Effector memory CD8-positive, alpha-beta T cell (primary cell): ENCODE measurements at regions not wholly inside any gene's neighbourhood (a gene's known extent, or its start where the extent isn't known, plus 50 kb on each side); places are given as distances from the start of the nearest gene placed in this dataset.

Experiments
- ATAC-seq: fragments of 150-1000 bp; cut with Tn5 transposase; replicated peaks from 2 replicates; pipeline ENCODE4 v1.10.0; 2021; ENCODE audit warnings: mild to moderate bottlenecking, moderate library complexity
- DNase-seq, 3 experiments: peaks; one replicate each; pipeline ENCODE4 v3.0.0; 2021
- H3K27ac Mint-ChIP-seq, 2 donors: one replicate each; pipeline ENCODE4 v1.8.0; 2022; ENCODE audit warnings: mild to moderate bottlenecking in 2 of 2, mixed read lengths in 2 of 2, moderate library complexity in 2 of 2
- H3K27me3 Mint-ChIP-seq, 2 donors: one replicate each; pipeline ENCODE4 v1.8.0; 2022; ENCODE audit warnings: mixed read lengths in 2 of 2
- H3K36me3 Mint-ChIP-seq: one replicate; pipeline ENCODE4 v1.8.0; 2022; ENCODE audit warnings: mild to moderate bottlenecking, moderate library complexity, mixed read lengths; ENCODE audit not compliant: insufficient read depth
- H3K4me1 Mint-ChIP-seq, 2 donors: one replicate each; pipeline ENCODE4 v1.8.0; 2022; ENCODE audit warnings: low read depth in 2 of 2, mixed read lengths in 2 of 2
- H3K4me3 Mint-ChIP-seq, 2 donors: one replicate each; pipeline ENCODE4 v1.8.0; 2022; ENCODE audit warnings: mild to moderate bottlenecking in 2 of 2, mixed read lengths in 2 of 2, moderate library complexity in 2 of 2
- H3K9me3 Mint-ChIP-seq, 2 donors: one replicate each; pipeline ENCODE4 v1.8.0; 2022; ENCODE audit warnings: mixed read lengths in 2 of 2

- no peaks in the 10 kb centered on the region for H3K9me3 Mint-ChIP-seq
- DNase-seq (no peak), ATAC-seq (no peak)
- no peaks in the 10 kb centered on the region for H3K36me3 Mint-ChIP-seq
- no peaks in the 10 kb centered on the region for H3K4me1 Mint-ChIP-seq
- no peak overlapping the region for H3K4me3 Mint-ChIP-seq
- H3K27me3 Mint-ChIP-seq: no peaks in the 10 kb centered on the region
- H3K27ac Mint-ChIP-seq: no peak overlapping the region
Measured at GRCh38 chr3:152733584-152734119, 101.3 kb upstream of the P2RY1 start.

- H3K4me3 Mint-ChIP-seq: no peak overlapping the region
- H3K27me3 Mint-ChIP-seq: no peaks in the 10 kb centered on the region
- DNase-seq (no peak), ATAC-seq (no peak)
- H3K4me1 Mint-ChIP-seq: no peaks in the 10 kb centered on the region
- no peaks in the 10 kb centered on the region for H3K36me3 Mint-ChIP-seq
- no peaks in the 10 kb centered on the region for H3K9me3 Mint-ChIP-seq
- H3K27ac Mint-ChIP-seq: no peak overlapping the region
Measured at GRCh38 chr3:152737021-152737908, 97.7 kb upstream of the P2RY1 start.

DNA sequence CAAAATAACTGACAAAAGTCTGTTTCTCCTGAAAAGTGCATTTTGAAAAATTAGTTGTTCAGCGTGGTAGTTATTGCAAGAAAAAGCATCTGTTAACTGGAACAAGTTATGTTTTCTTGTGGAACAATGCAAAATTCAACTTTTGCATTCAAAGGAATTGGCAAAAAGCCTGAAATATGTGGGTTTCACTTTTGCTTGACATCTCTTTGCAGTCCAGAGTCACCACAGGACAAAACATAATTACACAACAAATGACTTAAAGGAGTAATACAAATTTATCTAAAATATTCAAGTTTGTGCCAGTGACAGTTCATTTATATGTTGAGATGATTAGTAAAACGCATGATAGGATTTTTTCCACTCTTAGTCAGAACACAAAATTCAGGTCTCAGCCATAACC, 96.3 kb upstream of the P2RY1 start:
- no peaks in the 10 kb centered on the region for H3K4me1 Mint-ChIP-seq
- ATAC-seq (no peak), DNase-seq (no peak)
- no peaks in the 10 kb centered on the region for H3K27me3 Mint-ChIP-seq
- H3K9me3 Mint-ChIP-seq: no peaks in the 10 kb centered on the region
- no peaks in the 10 kb centered on the region for H3K36me3 Mint-ChIP-seq
- no peak overlapping the region for H3K27ac Mint-ChIP-seq
- no peak overlapping the region for H3K4me3 Mint-ChIP-seq

- H3K9me3 Mint-ChIP-seq: no peaks in the 10 kb centered on the region
- peaks cover 0 to 5% of the 10 kb centered on the region in 2 donors for H3K27me3 Mint-ChIP-seq
- H3K27ac Mint-ChIP-seq: no peak overlapping the region
- no peak overlapping the region for H3K4me3 Mint-ChIP-seq
- DNase-seq: no peak
- no peaks in the 10 kb centered on the region for H3K4me1 Mint-ChIP-seq
- H3K36me3 Mint-ChIP-seq: no peaks in the 10 kb centered on the region
- ATAC-seq: no peak
Measured at GRCh38 chr3:152742368-152743347, 92.3 kb upstream of the P2RY1 start.

DNA sequence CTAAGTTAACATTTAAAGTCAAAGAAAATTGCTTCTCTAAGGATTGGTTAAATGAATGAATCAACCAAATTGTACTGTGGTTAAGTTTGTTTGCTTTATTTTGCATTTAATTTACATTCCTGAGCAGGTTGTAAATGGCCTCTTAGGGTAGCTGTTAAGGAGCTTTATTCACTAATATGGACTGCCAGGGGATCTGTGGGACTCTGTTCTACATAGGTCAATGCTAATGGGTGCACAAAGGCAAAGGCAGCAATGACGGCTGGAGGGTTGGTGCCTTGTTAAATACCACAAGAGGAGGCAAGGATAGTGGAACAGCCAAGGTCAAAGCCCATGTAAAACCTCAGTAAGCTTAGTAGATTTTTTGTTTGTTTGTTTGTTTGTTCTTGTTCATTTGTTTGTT, 89.3 kb upstream of the P2RY1 start:
- peaks cover 0 to 2% of the 10 kb centered on the region in 2 donors for H3K9me3 Mint-ChIP-seq
- DNase-seq: no peak
- no peaks in the 10 kb centered on the region for H3K36me3 Mint-ChIP-seq
- H3K27me3 Mint-ChIP-seq: peaks cover 0 to 5% of the 10 kb centered on the region in 2 donors
- no peaks in the 10 kb centered on the region for H3K4me1 Mint-ChIP-seq
- H3K4me3 Mint-ChIP-seq: no peak overlapping the region
- H3K27ac Mint-ChIP-seq: no peak overlapping the region
- ATAC-seq: no peak

DNA sequence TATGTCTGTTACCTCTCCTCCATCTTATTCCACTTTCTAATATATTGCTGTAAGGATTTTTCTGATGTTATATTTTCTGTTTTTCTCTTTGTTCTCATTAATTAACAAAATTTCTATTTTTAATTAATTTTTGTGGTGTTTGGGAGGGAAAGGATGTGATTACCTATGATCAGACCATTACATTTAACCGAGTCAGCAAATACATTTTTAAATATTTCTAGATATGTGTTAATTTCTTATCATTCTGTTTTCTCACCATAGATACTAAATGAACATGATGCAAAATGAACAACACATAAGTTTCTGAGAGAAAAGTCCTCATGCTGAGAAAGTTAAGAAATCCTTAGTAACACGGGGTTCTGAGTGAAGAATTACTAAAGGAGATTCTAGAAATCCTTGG, 80.6 kb upstream of the P2RY1 start:
- Mint-ChIP-seq H3K4me3 (no peak overlapping the region), H3K4me1 (no peaks in the 10 kb centered on the region)
- ATAC-seq: no peak

DNA sequence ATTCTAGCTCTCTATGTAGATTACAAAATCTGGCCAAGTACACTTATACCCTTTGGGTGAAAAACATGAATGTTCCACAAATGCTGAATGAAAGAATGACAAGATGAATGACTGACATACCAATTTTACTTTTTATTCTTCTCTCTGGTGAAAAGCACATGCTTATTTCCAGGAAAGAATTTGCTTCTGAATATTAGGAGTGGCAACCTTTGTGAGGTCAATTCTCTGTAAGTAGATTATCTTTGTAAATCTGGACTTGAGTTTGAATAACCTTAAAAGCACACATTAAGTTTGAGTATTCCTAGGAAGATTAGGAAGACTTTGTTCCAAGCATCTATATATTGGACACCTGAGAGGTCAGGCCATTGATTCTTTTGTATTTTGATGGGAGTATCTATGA, 78.1 kb upstream of the P2RY1 start:
- Mint-ChIP-seq H3K4me3 (no peak overlapping the region), H3K4me1 (no peaks in the 10 kb centered on the region), H3K9me3 (no peaks in the 10 kb centered on the region), H3K27me3 (no peaks in the 10 kb centered on the region), H3K36me3 (no peaks in the 10 kb centered on the region), H3K27ac (no peak overlapping the region)
- DNase-seq (no peak), ATAC-seq (no peak)

More for the DNA sequence above, 80.6 kb upstream of the P2RY1 start:
- no peak for DNase-seq
- Mint-ChIP-seq H3K9me3 (peaks cover 0 to 2% of the 10 kb centered on the region in 2 donors), H3K27me3 (no peaks in the 10 kb centered on the region), H3K36me3 (no peaks in the 10 kb centered on the region), H3K27ac (no peak overlapping the region)

DNA sequence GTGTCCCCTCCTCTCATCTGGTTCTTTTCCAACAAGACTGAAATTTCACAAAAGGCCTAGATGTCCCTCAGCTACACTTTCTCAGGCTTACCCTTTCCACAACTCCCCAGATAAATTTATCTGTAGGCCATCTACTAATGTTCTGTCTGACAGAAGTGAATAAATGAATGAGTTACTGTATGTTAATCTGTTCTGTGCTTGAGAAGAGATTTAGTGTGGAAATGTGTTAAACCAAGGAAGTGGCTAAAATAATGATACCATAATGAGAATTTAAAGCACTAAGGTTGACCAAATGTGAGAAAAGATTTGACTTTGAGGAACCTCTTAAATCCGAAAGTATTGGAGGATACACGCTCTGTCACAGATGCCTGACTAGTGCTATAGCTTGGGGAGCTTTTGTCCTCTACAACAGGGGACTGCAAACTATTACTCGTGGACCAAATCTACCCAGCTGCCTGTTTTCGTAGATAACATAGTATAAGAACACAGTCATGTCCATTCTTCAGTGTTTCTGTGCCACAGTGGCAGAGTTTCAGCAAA, 74.8 kb upstream of the P2RY1 start:
- no peak overlapping the region for H3K4me3 Mint-ChIP-seq
- no peaks in the 10 kb centered on the region for H3K4me1 Mint-ChIP-seq
- ATAC-seq (no peak), DNase-seq (no peak)
- H3K9me3 Mint-ChIP-seq: peaks cover 0 to 6% of the 10 kb centered on the region in 2 donors
- H3K27me3 Mint-ChIP-seq: no peaks in the 10 kb centered on the region
- H3K36me3 Mint-ChIP-seq: no peaks in the 10 kb centered on the region
- no peak overlapping the region for H3K27ac Mint-ChIP-seq

- ATAC-seq (no peak), DNase-seq (no peak)
- H3K27ac Mint-ChIP-seq: no peak overlapping the region
- H3K27me3 Mint-ChIP-seq: no peaks in the 10 kb centered on the region
- no peaks in the 10 kb centered on the region for H3K4me1 Mint-ChIP-seq
- H3K36me3 Mint-ChIP-seq: no peaks in the 10 kb centered on the region
- H3K4me3 Mint-ChIP-seq: no peak overlapping the region
- peaks cover 0 to 7% of the 10 kb centered on the region in 2 donors for H3K9me3 Mint-ChIP-seq
Measured at GRCh38 chr3:152760591-152760990, 74.3 kb upstream of the P2RY1 start.

- ATAC-seq: no peak
- H3K36me3 Mint-ChIP-seq: no peaks in the 10 kb centered on the region
- peaks cover 0 to 9% of the 10 kb centered on the region in 2 donors for H3K9me3 Mint-ChIP-seq
- no peak overlapping the region for H3K27ac Mint-ChIP-seq
- DNase-seq: no peak
- H3K4me3 Mint-ChIP-seq: no peak overlapping the region
- H3K4me1 Mint-ChIP-seq: no peaks in the 10 kb centered on the region
- H3K27me3 Mint-ChIP-seq: no peaks in the 10 kb centered on the region
Measured at GRCh38 chr3:152768478-152768877, 66.5 kb upstream of the P2RY1 start.

DNA sequence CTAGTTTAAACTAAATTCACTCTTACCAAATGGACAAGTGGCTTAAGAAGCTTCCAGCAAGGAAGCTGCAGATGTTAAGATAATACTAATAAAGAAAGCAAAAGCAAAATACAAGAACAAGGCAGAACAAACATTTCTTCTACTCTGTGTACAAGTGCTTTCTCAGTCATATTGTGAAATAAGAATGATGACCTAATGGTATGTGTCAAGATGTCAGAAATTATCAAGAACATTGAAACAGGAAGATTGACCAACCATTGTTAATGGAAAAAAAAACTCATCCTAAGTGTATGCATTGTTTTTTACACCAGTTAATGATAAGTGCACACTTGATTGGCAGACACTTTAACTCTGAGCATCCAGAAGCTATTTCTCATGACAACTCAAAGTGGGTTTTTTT, 65.4 kb upstream of the P2RY1 start:
- no peak for DNase-seq
- H3K27me3 Mint-ChIP-seq: no peaks in the 10 kb centered on the region
- no peak overlapping the region for H3K4me3 Mint-ChIP-seq
- ATAC-seq: no peak
- H3K9me3 Mint-ChIP-seq: peaks cover 0 to 7% of the 10 kb centered on the region in 2 donors
- H3K4me1 Mint-ChIP-seq: no peaks in the 10 kb centered on the region
- H3K27ac Mint-ChIP-seq: no peak overlapping the region
- no peaks in the 10 kb centered on the region for H3K36me3 Mint-ChIP-seq

DNA sequence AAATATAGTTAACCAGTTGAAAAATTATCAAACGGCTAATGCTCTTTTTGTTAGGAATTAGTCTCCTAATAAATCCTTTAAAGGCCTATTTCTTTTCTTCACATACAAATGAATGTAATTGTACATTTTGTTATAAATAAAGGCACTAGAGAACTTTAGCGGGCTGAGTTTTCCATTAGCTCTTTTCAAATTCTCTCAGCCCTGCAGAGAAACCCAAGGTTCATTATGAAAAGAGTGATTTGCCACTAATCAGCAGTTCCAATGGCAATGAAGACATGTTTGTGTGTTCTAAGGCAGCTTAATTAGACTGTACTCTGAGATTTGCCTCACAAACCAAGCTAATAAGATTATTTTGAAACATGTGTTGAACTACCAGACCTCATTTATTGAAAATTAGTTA, 64.6 kb upstream of the P2RY1 start:
- DNase-seq (no peak), ATAC-seq (no peak)
- Mint-ChIP-seq H3K27ac (no peak overlapping the region), H3K36me3 (no peaks in the 10 kb centered on the region), H3K9me3 (peaks cover 0 to 2% of the 10 kb centered on the region in 2 donors), H3K4me3 (no peak overlapping the region), H3K4me1 (no peaks in the 10 kb centered on the region), H3K27me3 (no peaks in the 10 kb centered on the region)

DNA sequence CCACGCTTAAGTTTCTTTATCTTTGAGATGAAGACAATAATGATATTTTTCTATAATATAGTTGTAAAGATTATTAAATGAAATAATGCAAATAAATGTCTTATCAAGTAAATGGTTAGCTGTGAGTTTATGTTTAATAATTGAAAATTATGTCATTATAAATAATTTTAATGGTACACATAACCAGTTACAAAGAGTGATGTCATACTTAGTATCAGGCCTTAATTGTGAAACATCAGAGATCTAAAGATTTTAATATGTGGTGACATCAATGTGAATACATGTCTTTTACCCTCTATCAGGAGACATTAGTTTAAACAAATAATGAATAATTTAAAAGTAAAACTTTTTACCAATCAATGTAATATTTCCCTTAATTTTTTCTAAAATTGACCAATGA, 63.8 kb upstream of the P2RY1 start:
- peaks cover 0 to 2% of the 10 kb centered on the region in 2 donors for H3K9me3 Mint-ChIP-seq
- DNase-seq (no peak), ATAC-seq (no peak)
- no peak overlapping the region for H3K27ac Mint-ChIP-seq
- no peak overlapping the region for H3K4me3 Mint-ChIP-seq
- no peaks in the 10 kb centered on the region for H3K36me3 Mint-ChIP-seq
- no peaks in the 10 kb centered on the region for H3K27me3 Mint-ChIP-seq
- H3K4me1 Mint-ChIP-seq: no peaks in the 10 kb centered on the region
